ENCODE measurements at regions not wholly inside any gene's neighbourhood (a gene's known extent, or its start where the extent isn't known, plus 50 kb on each side); places are given as distances from the start of the nearest gene placed in this dataset.

GRCh38 chr2:205857520-205858237 is 175.4 kb downstream of the NRP2 start:
- no peak for TF ChIP-seq ZBTB26 (tag by site-specific recombination; optimal IDR thresholded peaks at IDR 0.05)
- TF ChIP-seq ZNF148 (tag by site-specific recombination; IDR thresholded peaks at IDR 0.05; ENCODE audit: borderline replicate concordance), result no peak
- TF ChIP-seq ZBTB49 (tag by site-specific recombination; IDR thresholded peaks at IDR 0.05; ENCODE audit: low read depth), result no peak
- no peak for TF ChIP-seq ZNF16 (tag by site-specific recombination; IDR thresholded peaks at IDR 0.05; ENCODE audit: low read depth)
- no peak for TF ChIP-seq ZNF10 (tag by site-specific recombination; IDR thresholded peaks at IDR 0.05)
- TF ChIP-seq ZBTB1 (tag by site-specific recombination; IDR thresholded peaks at IDR 0.05), result no peak
- no peak for TF ChIP-seq ZNF747 (tag by site-specific recombination; IDR thresholded peaks at IDR 0.05)
- TF ChIP-seq REST (tag by site-specific recombination; IDR thresholded peaks at IDR 0.05), result no peak
- no peak for TF ChIP-seq ZNF398 (tag by site-specific recombination; IDR thresholded peaks at IDR 0.05)
- TF ChIP-seq ZNF785 (tag by site-specific recombination; IDR thresholded peaks at IDR 0.05), result no peak
- no peak for TF ChIP-seq ZNF175 (tag by site-specific recombination; IDR thresholded peaks at IDR 0.05)
- TF ChIP-seq ZNF112 (tag by site-specific recombination; IDR thresholded peaks at IDR 0.05), result no peak
- no peak for TF ChIP-seq KLF8 (tag by site-specific recombination; IDR thresholded peaks at IDR 0.05)
- no peak for TF ChIP-seq ZNF362 (tag by site-specific recombination; IDR thresholded peaks at IDR 0.05)
- TF ChIP-seq GLIS1 (tag by site-specific recombination; IDR thresholded peaks at IDR 0.05), result no peak
- no peak for TF ChIP-seq ZBTB11 (tag by site-specific recombination; conservative IDR thresholded peaks at IDR 0.05; ENCODE audit: low read depth)
- no peak for TF ChIP-seq ZNF157 (tag by site-specific recombination; IDR thresholded peaks at IDR 0.05)
- no peak for TF ChIP-seq ZNF324 (tag by site-specific recombination; IDR thresholded peaks at IDR 0.05)
- ChIA-PET CTCF (interaction anchor here (1.0 kb wide), 1 partner anchor 44 kb away, joined by 3 read pairs; no protein-coding TSS in a partner anchor), POLR2A (interaction anchor here (0.7 kb wide), 1 partner anchor 229 kb away, joined by 7 read pairs; no protein-coding TSS in a partner anchor)
- no peak overlapping the region for H3K27ac ChIP-seq (ENCODE audit: extremely low read depth, low read depth, low read length)
- no peaks in the 10 kb centered on the region for H3K36me3 ChIP-seq (ENCODE audit: control insufficient read depth in 2 of 2, insufficient read depth in 1 of 2, low read length in 2 of 2)
- no peak overlapping the region for H3K4me3 ChIP-seq (ENCODE audit: low read depth, low read length)
- no peaks in the 10 kb centered on the region for H3K9me3 ChIP-seq (ENCODE audit: control insufficient read depth, insufficient read depth, low read depth, low read length)
- H3K4me1 ChIP-seq (ENCODE audit: control insufficient read depth, insufficient read depth, low read length), result no peaks in the 10 kb centered on the region
